ENCODE measurements at regions not wholly inside any gene's neighbourhood (a gene's known extent, or its start where the extent isn't known, plus 50 kb on each side); places are given as distances from the start of the nearest gene placed in this dataset.
"Not testable (repeated sequence)": the region's sequence is repeated elsewhere in the genome, so short reads cannot be mapped to it uniquely, and the experiment has no call there.

- BruUV-seq (replicated peaks), result no TSS peak
- TF ChIP-seq ZNF217 (IDR thresholded peaks at IDR 0.05), result no peak
- TF ChIP-seq HDGF (IDR thresholded peaks at IDR 0.05), result no peak
- TF ChIP-seq E2F8 (IDR thresholded peaks at IDR 0.05; ENCODE audit: low read depth, partially characterized antibody), result no peak
- no peak for TF ChIP-seq CBX5 (IDR thresholded peaks at IDR 0.05; ENCODE audit: low read depth)
- TF ChIP-seq EZH2 (IDR thresholded peaks at IDR 0.05; ENCODE audit: borderline replicate concordance, control insufficient read depth, low read depth, low read length), result no peak
- no peak for TF ChIP-seq CHD1 (IDR thresholded peaks at IDR 0.05; ENCODE audit: low read depth, low read length)
- TF ChIP-seq NFIC (IDR thresholded peaks at IDR 0.05; ENCODE audit: low read depth, low read length), result no peak
- TF ChIP-seq JUNB (IDR thresholded peaks at IDR 0.05), result no peak
- POLR2A ChIA-PET, result no interaction called here
- intact Hi-C loops (cut with micrococcal nuclease; ENCODE audit: unreplicated experiment) (no loop called here), in situ Hi-C loops (cut with MboI) (no loop called here)
- WGBS (ENCODE audit: insufficient coverage, insufficient replicate concordance, low lambda C conversion rate, missing lambda C conversion rate), result 41% methylated on average over 2 of the region's 2 CpGs
- H3K4me2 ChIP-seq (ENCODE audit: control insufficient read depth, insufficient read depth), result no peak overlapping the region
- CTCF ChIA-PET, result no interaction called here
- RAD21 ChIA-PET (ENCODE audit: unreplicated experiment), result no interaction called here
- no peaks in the 10 kb centered on the region for H3K4me1 ChIP-seq (ENCODE audit: control insufficient read depth, insufficient read depth, low read length)
- ATAC-seq (no peak), FAIRE-seq (no peak), DNase-seq (ENCODE audit: low read depth, low spot score) (no peak)
- no peak overlapping the region for H2AFZ ChIP-seq (ENCODE audit: control insufficient read depth, low read depth, low read length)
- no peaks in the 10 kb centered on the region for H3K27me3 ChIP-seq (replicated peaks in 1 of 2; ENCODE audit: control insufficient read depth in 2 of 2, insufficient read depth in 2 of 2, low read length in 1 of 2)
- SMC1A ChIA-PET (ENCODE audit: uncharacterized antibody, unreplicated experiment), result no interaction called here
- H4K20me1 ChIP-seq (ENCODE audit: control insufficient read depth, insufficient read depth), result no peaks in the 10 kb centered on the region
- no peaks in the 10 kb centered on the region for H3K9me3 ChIP-seq (replicated peaks; ENCODE audit: control insufficient read depth, insufficient read depth, low read length)
- H3K9ac ChIP-seq (ENCODE audit: control insufficient read depth, insufficient read depth, low read length), result no peak overlapping the region
- no peaks in the 10 kb centered on the region for H3K36me3 ChIP-seq (ENCODE audit: control insufficient read depth in 2 of 2, insufficient read depth in 2 of 2, low read length in 1 of 2)
- no peak overlapping the region for H3K27ac ChIP-seq (ENCODE audit: control insufficient read depth, insufficient read depth)
- no peaks in the 10 kb centered on the region for H3K79me2 ChIP-seq (ENCODE audit: control insufficient read depth, insufficient read depth, low read length)
- no peak overlapping the region for H3K4me3 ChIP-seq
These were observed 192.6 kb upstream of the IL12B start for GRCh38 chr5:159522841-159523240.

GRCh38 chr5:159524279-159524678, 194.0 kb upstream of the IL12B start:
- H3K79me2 ChIP-seq (ENCODE audit: control insufficient read depth, insufficient read depth, low read length); H3K36me3 ChIP-seq (ENCODE audit: control insufficient read depth in 2 of 2, insufficient read depth in 2 of 2, low read length in 1 of 2); H3K4me3 ChIP-seq; SMC1A ChIA-PET (ENCODE audit: uncharacterized antibody, unreplicated experiment); H3K27me3 ChIP-seq (replicated peaks in 1 of 2; ENCODE audit: control insufficient read depth in 2 of 2, insufficient read depth in 2 of 2, low read length in 1 of 2); DNase-seq (ENCODE audit: low read depth, low spot score); H3K9me3 ChIP-seq (replicated peaks; ENCODE audit: control insufficient read depth, insufficient read depth, low read length); H3K4me1 ChIP-seq (ENCODE audit: control insufficient read depth, insufficient read depth, low read length); H3K27ac ChIP-seq (ENCODE audit: control insufficient read depth, insufficient read depth); H3K4me2 ChIP-seq (ENCODE audit: control insufficient read depth, insufficient read depth); CTCF ChIA-PET; POLR2A ChIA-PET; RAD21 ChIA-PET (ENCODE audit: unreplicated experiment); H3K9ac ChIP-seq (ENCODE audit: control insufficient read depth, insufficient read depth, low read length); ATAC-seq; intact Hi-C loops (cut with micrococcal nuclease; ENCODE audit: unreplicated experiment); BruUV-seq (replicated peaks); H2AFZ ChIP-seq (ENCODE audit: control insufficient read depth, low read depth, low read length); in situ Hi-C loops (cut with MboI); H4K20me1 ChIP-seq (ENCODE audit: control insufficient read depth, insufficient read depth); FAIRE-seq: not testable (repeated sequence)
- WGBS (ENCODE audit: insufficient coverage, insufficient replicate concordance, low lambda C conversion rate, missing lambda C conversion rate), result 86% methylated on average over 2 of the region's 2 CpGs

All from GM12878 (cell line).